Hepatocyte (in vitro differentiated cells): ENCODE measurements at regions not wholly inside any gene's neighbourhood (a gene's known extent, or its start where the extent isn't known, plus 50 kb on each side); places are given as distances from the start of the nearest gene placed in this dataset.
A peak's percentile ranks its signal among the peaks of the same experiment; 100 is the strongest.

Experiments used
- DNase-seq: peaks from one replicate; pipeline ENCODE4 v3.0.0-alpha.2; 2016; ENCODE audit warnings: low spot score
- H2AFZ ChIP-seq: fragments of 200-600 bp; sonication (generic); 2 replicates; pipeline ENCODE4 v1.6.0; 2016; ENCODE audit warnings: antibody characterized with exemption, mild to moderate bottlenecking
- H3K27ac ChIP-seq: fragments of 200-600 bp; sonication (generic); 2 replicates; pipeline ENCODE4 v1.5.1; 2016; ENCODE audit warnings: mild to moderate bottlenecking
- H3K27me3 ChIP-seq: fragments of 200-600 bp; sonication (generic); 2 replicates; pipeline ENCODE4 v1.6.1; 2016
- H3K36me3 ChIP-seq: fragments of 200-600 bp; sonication (generic); replicated peaks from 2 replicates; pipeline ENCODE4 v1.5.1; 2016; ENCODE audit warnings: low read depth; ENCODE audit not compliant: insufficient read depth
- H3K4me1 ChIP-seq: fragments of 200-600 bp; sonication (generic); 2 replicates; pipeline ENCODE4 v1.5.1; 2016; ENCODE audit warnings: mild to moderate bottlenecking, moderate library complexity; ENCODE audit not compliant: insufficient read depth
- H3K4me2 ChIP-seq: fragments of 200-600 bp; sonication (generic); 2 replicates; pipeline ENCODE4 v1.6.0; 2016
- H3K4me3 ChIP-seq: fragments of 200-600 bp; sonication (generic); 2 replicates; pipeline ENCODE4 v1.5.1; 2016; ENCODE audit warnings: mild to moderate bottlenecking
- H3K79me2 ChIP-seq: fragments of 200-600 bp; sonication (generic); 2 replicates; pipeline ENCODE4 v1.6.0; 2017; ENCODE audit warnings: mild to moderate bottlenecking
- H3K9me2 ChIP-seq: fragments of 200-600 bp; sonication (generic); replicated peaks from 2 replicates; pipeline ENCODE4 v1.6.0; 2017; ENCODE audit warnings: mild to moderate bottlenecking; ENCODE audit not compliant: insufficient read depth
- H3K9me3 ChIP-seq: fragments of 200-600 bp; sonication (generic); 2 replicates; pipeline ENCODE4 v1.5.1; 2016; ENCODE audit warnings: low read depth, mild to moderate bottlenecking
- H4K20me1 ChIP-seq: fragments of 200-600 bp; sonication (generic); 2 replicates; pipeline ENCODE4 v1.6.0; 2016; ENCODE audit warnings: mild to moderate bottlenecking; ENCODE audit not compliant: insufficient read depth, poor library complexity, severe bottlenecking
- CTCF ChIP-seq: fragments of 200-600 bp; sonication (generic); IDR thresholded peaks from 2 replicates; pipeline ENCODE4 v1.5.1; 2016; ENCODE audit warnings: antibody characterized with exemption, mild to moderate bottlenecking; ENCODE audit not compliant: poor library complexity
- EZH2 ChIP-seq: fragments of 200-600 bp; sonication (generic); IDR thresholded peaks from 2 replicates; pipeline ENCODE4 v1.6.1; 2016; ENCODE audit warnings: antibody characterized with exemption, mild to moderate bottlenecking, borderline replicate concordance
- EZH2phosphoT487 ChIP-seq: fragments of 200-600 bp; sonication (generic); IDR thresholded peaks from one replicate; pipeline ENCODE4 v1.6.1; 2018; ENCODE audit warnings: antibody characterized with exemption, mild to moderate bottlenecking, low read depth, moderate library complexity; ENCODE audit not compliant: unreplicated experiment, severe bottlenecking
- WGBS: methylation state at CpG from one replicate; pipeline ENCODE4 v1.1.6; 2016; ENCODE audit warnings: low lambda C conversion rate; ENCODE audit errors: missing lambda C conversion rate; 5-methylcytosine and 5-hydroxymethylcytosine counted together

GRCh38 chr2:15841776-15842560 is 98.4 kb upstream of the MYCN start:
- no peak for TF ChIP-seq CTCF
- no peak for TF ChIP-seq EZH2
- no peak for TF ChIP-seq EZH2phosphoT487
- Histone ChIP-seq H2AFZ (no peak overlapping the region), H3K27me3 (no peaks in the 10 kb centered on the region), H3K79me2 (no peaks in the 10 kb centered on the region), H3K36me3 (no peaks in the 10 kb centered on the region), H4K20me1 (no peaks in the 10 kb centered on the region), H3K4me2 (no peak overlapping the region), H3K9me3 (no peaks in the 10 kb centered on the region), H3K9me2 (no peaks in the 10 kb centered on the region), H3K27ac (peak overlapping the region; percentile 59), H3K4me1 (peaks cover 9% of the 10 kb centered on the region), H3K4me3 (no peak overlapping the region)
- WGBS, result 70% methylated on average over 12 of the region's 12 CpGs
- peak; percentile 66 for DNase-seq

- Histone ChIP-seq H3K79me2 (no peaks in the 10 kb centered on the region), H3K9me3 (no peaks in the 10 kb centered on the region), H3K4me2 (no peak overlapping the region), H4K20me1 (no peaks in the 10 kb centered on the region), H3K4me1 (peaks cover 9% of the 10 kb centered on the region), H3K9me2 (no peaks in the 10 kb centered on the region), H3K4me3 (no peak overlapping the region), H3K27ac (peak overlapping the region; percentile 59), H3K27me3 (no peaks in the 10 kb centered on the region), H3K36me3 (no peaks in the 10 kb centered on the region), H2AFZ (no peak overlapping the region)
- DNase-seq, result no peak
- TF ChIP-seq CTCF (no peak), EZH2 (no peak), EZH2phosphoT487 (no peak)
- WGBS, result 91% methylated on average over 34 of the region's 34 CpGs
Measured at GRCh38 chr2:15842758-15843666, 97.3 kb upstream of the MYCN start.

- no peaks in the 10 kb centered on the region for H3K36me3 ChIP-seq
- no peak for DNase-seq
- TF ChIP-seq EZH2 (no peak), EZH2phosphoT487 (no peak), CTCF (no peak)
- peaks cover 9% of the 10 kb centered on the region for H3K4me1 ChIP-seq
- H3K9me3 ChIP-seq, result no peaks in the 10 kb centered on the region
- no peak overlapping the region for H3K4me2 ChIP-seq
- H3K9me2 ChIP-seq, result no peaks in the 10 kb centered on the region
- no peaks in the 10 kb centered on the region for H4K20me1 ChIP-seq
- H3K79me2 ChIP-seq, result no peaks in the 10 kb centered on the region
- no peaks in the 10 kb centered on the region for H3K27me3 ChIP-seq
- WGBS, result 78% methylated on average over 9 of the region's 11 CpGs
- H3K4me3 ChIP-seq, result no peak overlapping the region
- no peak overlapping the region for H2AFZ ChIP-seq
- H3K27ac ChIP-seq, result no peak overlapping the region
Measured at GRCh38 chr2:15844211-15844801, 96.0 kb upstream of the MYCN start.
